ENCODE measurements at regions not wholly inside any gene's neighbourhood (a gene's known extent, or its start where the extent isn't known, plus 50 kb on each side); places are given as distances from the start of the nearest gene placed in this dataset.
"Not testable (repeated sequence)": the region's sequence is repeated elsewhere in the genome, so short reads cannot be mapped to it uniquely, and the experiment has no call there.

DNA sequence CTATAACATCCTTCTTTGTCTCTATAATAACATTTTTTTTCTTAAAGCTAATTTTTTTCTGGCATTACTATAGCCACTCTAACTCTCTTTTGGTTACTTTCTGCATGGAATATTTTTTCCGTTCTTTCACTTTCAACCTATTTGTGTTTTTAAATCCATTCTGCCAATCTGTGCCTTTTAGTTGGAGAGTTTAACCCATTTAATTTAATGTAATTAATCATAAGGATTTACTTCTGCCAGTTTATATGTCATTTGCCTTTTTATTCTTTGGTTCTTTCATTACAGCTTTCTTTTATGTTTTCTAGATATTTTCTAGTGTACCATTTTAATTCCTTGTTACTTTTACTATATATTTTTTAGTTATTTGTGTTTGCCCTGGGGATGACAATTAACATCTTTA, 78.6 kb downstream of the TMEM270 start:
- ATAC-seq (no peak), DNase-seq (no peak)
- H3K27me3 ChIP-seq (ENCODE audit: control insufficient read depth, insufficient read depth), result no peaks in the 10 kb centered on the region
- H3K4me1 ChIP-seq (ENCODE audit: control insufficient read depth, insufficient read depth, low read length), result no peaks in the 10 kb centered on the region
- intact Hi-C loops (cut with DNase I), result no loop called here
- no peak overlapping the region for H3K4me3 ChIP-seq (ENCODE audit: low read length)
- no peaks in the 10 kb centered on the region for H3K9me3 ChIP-seq (ENCODE audit: control insufficient read depth, low read length)
- no peak overlapping the region for H3K27ac ChIP-seq (ENCODE audit: low read length)
- 97% methylated on average over 1 of the region's 1 CpG for WGBS

DNA sequence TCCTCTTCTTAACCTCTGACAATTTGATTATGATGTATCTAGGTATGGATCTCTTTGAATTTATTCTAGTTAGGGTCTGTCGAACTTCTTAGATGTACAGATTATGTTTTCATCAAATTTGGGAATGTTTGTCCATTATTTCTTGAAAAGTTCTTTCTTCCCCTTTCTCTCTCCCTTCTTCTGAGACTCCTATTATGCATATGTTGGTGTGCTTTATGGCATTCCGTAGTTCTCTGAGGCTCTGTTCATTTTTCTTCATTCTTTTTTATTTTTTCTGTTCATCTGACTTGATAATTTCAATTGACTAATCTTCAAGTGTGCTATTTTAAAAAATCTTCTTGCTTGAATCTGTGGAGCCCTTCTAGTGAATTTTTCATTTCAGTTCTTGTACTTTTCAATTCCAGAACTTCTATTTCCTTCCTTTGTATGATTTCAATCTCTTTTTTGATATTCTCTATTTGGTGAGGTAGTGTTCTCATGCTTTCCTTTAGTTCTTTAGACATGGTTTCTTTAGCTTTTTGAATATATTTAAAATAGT, 79.8 kb downstream of the TMEM270 start:
- 83% methylated on average over 2 of the region's 2 CpGs for WGBS
- Histone ChIP-seq H3K4me3 (ENCODE audit: low read length) (no peak overlapping the region), H3K9me3 (ENCODE audit: control insufficient read depth, low read length) (no peaks in the 10 kb centered on the region), H3K27me3 (ENCODE audit: control insufficient read depth, insufficient read depth) (no peaks in the 10 kb centered on the region), H3K4me1 (ENCODE audit: control insufficient read depth, insufficient read depth, low read length) (no peaks in the 10 kb centered on the region), H3K27ac (ENCODE audit: low read length) (no peak overlapping the region)
- DNase-seq (no peak), ATAC-seq (no peak)
- intact Hi-C loops (cut with DNase I), result no loop called here

DNA sequence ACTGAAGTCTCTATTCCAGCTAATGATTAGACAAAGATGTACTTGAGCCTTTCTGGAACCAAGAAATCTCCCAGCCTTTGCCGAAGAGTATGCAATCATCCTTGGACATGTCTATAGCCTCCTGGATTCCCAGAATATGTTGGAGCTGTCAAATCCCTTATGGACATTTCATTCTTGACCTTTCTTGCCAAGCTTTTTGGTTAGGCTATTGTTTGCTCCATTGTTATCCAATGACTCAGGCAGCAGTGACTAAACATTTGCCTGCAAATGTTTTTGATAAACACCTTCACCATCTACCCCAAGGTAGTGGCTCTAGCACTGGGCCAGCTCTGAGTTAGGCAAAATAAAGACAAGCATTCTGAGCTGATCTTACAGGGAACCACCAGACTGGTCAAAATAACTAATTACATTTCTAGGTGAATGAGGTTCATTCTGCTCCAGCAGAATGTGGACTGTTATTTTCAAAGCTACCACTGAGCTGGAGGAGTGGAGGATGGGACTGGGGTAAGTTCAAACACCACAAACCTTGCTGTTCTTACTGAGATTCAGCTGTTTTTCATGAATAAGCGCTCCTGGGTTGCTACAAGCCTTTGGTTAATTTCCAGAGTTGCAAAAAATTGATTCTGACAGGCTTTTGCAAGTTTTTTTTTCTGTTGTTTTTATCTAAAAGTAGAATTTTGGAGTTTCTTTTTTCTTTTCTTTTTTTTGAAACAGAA, 81.0 kb downstream of the TMEM270 start:
- intact Hi-C loops (cut with DNase I), result no loop called here
- H3K9me3 ChIP-seq (ENCODE audit: control insufficient read depth, low read length), result no peaks in the 10 kb centered on the region
- H3K27me3 ChIP-seq (ENCODE audit: control insufficient read depth, insufficient read depth), result no peaks in the 10 kb centered on the region
- H3K4me1 ChIP-seq (ENCODE audit: control insufficient read depth, insufficient read depth, low read length), result no peaks in the 10 kb centered on the region
- no peak overlapping the region for H3K4me3 ChIP-seq (ENCODE audit: low read length)
- 75% methylated on average over 2 of the region's 2 CpGs for WGBS
- H3K27ac ChIP-seq (ENCODE audit: low read length), result no peak overlapping the region
- DNase-seq (no peak), ATAC-seq (no peak)

DNA sequence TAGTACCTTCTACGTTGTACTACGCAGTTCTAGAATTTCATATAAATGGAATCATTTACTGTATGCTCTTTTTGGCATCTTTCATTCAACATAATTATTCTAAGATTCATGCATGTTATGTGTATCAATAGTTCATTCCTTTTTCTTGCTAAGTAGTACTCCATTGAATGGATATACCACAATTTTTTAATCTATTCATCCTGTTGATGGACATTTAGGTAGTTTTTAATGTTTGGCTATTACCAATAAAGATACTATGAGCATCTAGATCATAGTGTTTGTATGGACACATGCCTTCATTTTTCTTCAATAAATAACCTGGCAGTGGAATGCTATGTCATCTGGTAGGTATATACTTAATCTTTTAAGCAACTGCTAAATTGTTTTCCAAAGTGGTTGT, 83.0 kb upstream of the ELN start:
- DNase-seq, result no peak
- WGBS, result 93% methylated on average over 2 of the region's 2 CpGs
- intact Hi-C loops (cut with DNase I), result no loop called here
- no peaks in the 10 kb centered on the region for H3K9me3 ChIP-seq (ENCODE audit: control insufficient read depth, low read length)
- no peaks in the 10 kb centered on the region for H3K27me3 ChIP-seq (ENCODE audit: control insufficient read depth, insufficient read depth)
- no peak overlapping the region for H3K4me3 ChIP-seq (ENCODE audit: low read length)
- no peak for ATAC-seq
- no peak overlapping the region for H3K27ac ChIP-seq (ENCODE audit: low read length)
- no peaks in the 10 kb centered on the region for H3K4me1 ChIP-seq (ENCODE audit: control insufficient read depth, insufficient read depth, low read length)

DNA sequence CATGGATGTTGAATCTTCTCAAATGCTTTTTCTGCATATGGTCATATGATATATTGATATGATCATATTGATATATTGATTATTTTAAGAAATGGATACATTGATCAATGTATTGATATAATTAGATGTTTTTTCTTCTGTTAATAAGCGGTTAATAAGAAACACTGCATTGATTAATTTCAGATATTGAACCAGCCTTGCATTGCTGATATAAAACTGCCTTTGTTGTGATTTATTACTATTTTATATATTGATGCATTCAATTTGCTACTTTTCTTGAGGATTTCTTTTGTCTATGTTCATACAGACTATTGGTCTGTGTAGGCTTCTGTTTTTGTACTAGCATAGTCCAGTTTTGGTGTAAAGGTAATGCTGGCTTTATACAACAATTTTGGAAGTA, 79.7 kb upstream of the ELN start:
- 99% methylated on average over 1 of the region's 1 CpG for WGBS
- H3K9me3 ChIP-seq (ENCODE audit: control insufficient read depth, low read length), result no peaks in the 10 kb centered on the region
- no peaks in the 10 kb centered on the region for H3K27me3 ChIP-seq (ENCODE audit: control insufficient read depth, insufficient read depth)
- intact Hi-C loops (cut with DNase I), result no loop called here
- no peak overlapping the region for H3K4me3 ChIP-seq (ENCODE audit: low read length)
- ATAC-seq, result no peak
- no peak overlapping the region for H3K27ac ChIP-seq (ENCODE audit: low read length)
- H3K4me1 ChIP-seq (ENCODE audit: control insufficient read depth, insufficient read depth, low read length), result no peaks in the 10 kb centered on the region
- DNase-seq, result no peak

DNA sequence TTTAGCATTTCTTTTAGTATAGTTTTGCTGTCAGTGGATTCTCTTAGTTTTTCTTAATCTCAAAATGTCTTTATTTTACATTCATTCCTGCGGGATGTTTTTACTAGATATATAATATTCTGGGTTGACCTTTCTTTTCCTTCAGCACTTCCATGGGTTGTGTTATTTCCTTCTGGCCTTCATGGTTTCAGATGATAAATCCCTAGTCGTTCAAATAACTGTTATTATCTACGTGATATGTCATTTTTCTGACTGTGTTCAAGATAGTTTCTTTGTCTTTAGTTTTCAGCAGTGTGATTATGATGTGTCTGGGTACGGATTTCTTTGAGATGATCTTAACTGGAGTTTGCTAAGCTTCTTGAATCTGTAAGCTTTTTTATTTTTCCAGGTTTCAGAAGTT, 75.7 kb upstream of the ELN start:
- WGBS, result 55% methylated on average over 4 of the region's 4 CpGs
- Histone ChIP-seq H3K9me3 (ENCODE audit: control insufficient read depth, low read length) (no peaks in the 10 kb centered on the region), H3K27me3 (ENCODE audit: control insufficient read depth, insufficient read depth) (no peaks in the 10 kb centered on the region), H3K4me1 (ENCODE audit: control insufficient read depth, insufficient read depth, low read length) (no peaks in the 10 kb centered on the region), H3K27ac (ENCODE audit: low read length) (no peak overlapping the region), H3K4me3 (ENCODE audit: low read length) (no peak overlapping the region)
- intact Hi-C loops (cut with DNase I), result no loop called here
- ATAC-seq (no peak), DNase-seq (no peak)

DNA sequence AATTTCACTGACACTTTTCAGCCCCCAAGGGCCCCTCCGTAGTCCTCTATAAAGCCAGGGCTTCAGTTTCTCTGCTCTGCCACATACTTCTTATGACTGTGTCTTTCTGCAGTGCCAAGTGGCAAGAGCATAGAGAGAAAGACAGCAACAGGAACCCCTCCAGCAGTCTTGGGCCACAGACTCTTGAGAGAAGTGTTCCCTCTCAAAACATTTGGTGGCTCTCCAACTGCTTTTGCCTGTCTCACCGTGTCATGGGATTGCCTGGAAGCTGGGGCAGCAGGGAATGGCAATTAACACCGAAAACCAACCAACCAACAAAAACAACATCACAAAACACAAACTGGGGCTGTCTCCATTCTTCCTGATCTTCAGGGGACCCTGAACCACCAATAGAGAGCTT, 73.8 kb upstream of the ELN start:
- no peak for ATAC-seq
- intact Hi-C loops (cut with DNase I), result no loop called here
- 67% methylated on average over 3 of the region's 3 CpGs for WGBS

DNA sequence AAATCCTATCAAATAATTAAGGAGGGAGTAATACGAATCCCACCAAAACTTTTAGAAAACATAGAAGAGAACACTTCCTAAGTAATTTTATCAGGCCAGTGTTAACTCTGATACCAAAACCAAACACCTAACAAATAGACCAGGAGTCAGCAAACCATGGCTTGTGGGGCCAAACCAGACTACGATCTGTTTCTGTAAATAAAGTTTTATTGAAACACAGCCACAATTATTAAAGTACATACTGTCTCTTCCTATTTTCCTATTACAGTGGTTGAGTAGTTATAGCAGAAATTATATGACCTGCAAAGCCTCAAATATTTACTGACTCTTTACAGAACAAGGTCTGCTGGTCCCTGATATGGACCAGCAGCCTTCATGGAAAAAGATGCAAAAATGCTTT, 73.1 kb upstream of the ELN start:
- no peaks in the 10 kb centered on the region for H3K27me3 ChIP-seq (ENCODE audit: control insufficient read depth, insufficient read depth)
- H3K4me1 ChIP-seq (ENCODE audit: control insufficient read depth, insufficient read depth, low read length), result no peaks in the 10 kb centered on the region
- H3K9me3 ChIP-seq (ENCODE audit: control insufficient read depth, low read length), result no peaks in the 10 kb centered on the region
- ATAC-seq, result no peak
- no peak overlapping the region for H3K27ac ChIP-seq (ENCODE audit: low read length)
- H3K4me3 ChIP-seq (ENCODE audit: low read length), result no peak overlapping the region
- intact Hi-C loops (cut with DNase I), result no loop called here
- 93% methylated on average over 2 of the region's 2 CpGs for WGBS
- DNase-seq, result no peak

More for the DNA sequence above, 73.8 kb upstream of the ELN start:
- no peak for DNase-seq
- no peak overlapping the region for H3K27ac ChIP-seq (ENCODE audit: low read length)
- no peaks in the 10 kb centered on the region for H3K4me1 ChIP-seq (ENCODE audit: control insufficient read depth, insufficient read depth, low read length)
- no peaks in the 10 kb centered on the region for H3K9me3 ChIP-seq (ENCODE audit: control insufficient read depth, low read length)
- no peaks in the 10 kb centered on the region for H3K27me3 ChIP-seq (ENCODE audit: control insufficient read depth, insufficient read depth)
- H3K4me3 ChIP-seq (ENCODE audit: low read length), result no peak overlapping the region

DNA sequence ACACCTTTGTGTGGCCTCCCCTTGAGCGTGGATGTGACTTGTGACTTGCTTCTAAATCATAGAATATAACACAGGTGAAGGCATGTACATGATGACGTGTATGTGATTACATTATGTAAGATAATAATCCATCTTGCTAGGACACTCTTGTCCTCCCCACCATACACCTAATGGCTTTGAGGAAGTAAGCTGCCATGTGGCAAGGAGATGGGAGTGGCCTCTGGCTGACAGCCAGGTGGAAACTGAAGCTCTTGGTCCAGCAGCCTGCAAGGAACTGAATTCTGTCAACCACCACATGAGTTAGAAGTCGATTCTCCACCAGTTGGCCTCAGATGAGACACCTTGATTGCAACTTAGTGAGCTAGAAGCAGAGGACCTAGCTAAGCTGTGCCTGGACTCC, 67.4 kb upstream of the ELN start:
- H3K27me3 ChIP-seq (ENCODE audit: control insufficient read depth, insufficient read depth), result no peaks in the 10 kb centered on the region
- no peaks in the 10 kb centered on the region for H3K9me3 ChIP-seq (ENCODE audit: control insufficient read depth, low read length)
- intact Hi-C loops (cut with DNase I), result no loop called here
- ATAC-seq, result no peak
- DNase-seq, result no peak
- WGBS, result 77% methylated on average over 3 of the region's 3 CpGs
- H3K4me3 ChIP-seq (ENCODE audit: low read length), result no peak overlapping the region
- no peaks in the 10 kb centered on the region for H3K4me1 ChIP-seq (ENCODE audit: control insufficient read depth, insufficient read depth, low read length)
- H3K27ac ChIP-seq (ENCODE audit: low read length), result no peak overlapping the region

DNA sequence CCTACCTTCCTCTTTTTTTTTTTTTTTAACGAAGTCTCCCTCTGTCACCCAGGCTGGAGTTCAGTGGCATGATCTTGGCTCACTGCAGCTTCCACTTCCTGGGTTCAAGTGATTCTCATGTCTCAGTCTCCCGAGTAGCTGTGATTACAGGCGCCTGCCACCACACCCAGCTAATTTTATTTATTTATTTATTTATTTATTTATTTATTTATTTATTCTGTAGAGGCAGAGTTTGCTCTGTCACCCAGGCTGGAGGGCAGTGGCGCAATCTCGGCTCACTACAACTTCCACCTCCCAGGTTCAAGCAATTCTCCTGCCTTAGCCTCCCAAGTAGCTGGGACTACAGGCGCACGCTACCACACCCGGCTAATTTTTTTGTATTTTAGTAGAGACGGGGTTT, 66.0 kb upstream of the ELN start:
- WGBS, result 96% methylated on average over 9 of the region's 9 CpGs
- intact Hi-C loops (cut with DNase I), result not testable (repeated sequence)

DNA sequence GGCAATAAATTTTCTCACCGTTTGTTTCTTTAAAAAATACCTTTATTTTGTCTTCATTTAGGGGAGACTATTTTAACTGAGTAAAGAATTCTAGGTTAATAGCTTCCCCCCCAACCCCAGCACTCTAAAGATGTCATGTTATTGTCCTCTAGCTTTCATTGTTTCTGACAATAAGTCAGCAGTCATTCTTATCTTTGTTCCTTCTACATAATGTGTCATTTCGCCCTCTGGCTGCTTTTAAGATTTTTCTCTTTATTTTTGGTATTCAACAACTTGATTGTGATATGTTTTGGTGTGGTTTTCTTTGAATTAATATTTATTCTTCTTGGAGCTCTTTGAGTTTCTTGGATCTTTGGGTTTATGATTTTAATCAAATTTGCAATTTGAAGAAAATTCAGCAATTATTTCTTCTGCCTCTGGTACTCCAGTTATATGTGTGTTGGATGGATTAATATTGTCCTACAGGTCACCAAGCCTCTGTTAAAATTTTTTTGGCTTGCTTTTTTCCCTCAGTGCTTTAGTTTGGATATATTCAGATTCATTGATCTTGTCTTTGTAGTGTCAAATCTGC, 64.6 kb upstream of the ELN start:
- no peaks in the 10 kb centered on the region for H3K9me3 ChIP-seq (ENCODE audit: control insufficient read depth, low read length)
- no peaks in the 10 kb centered on the region for H3K4me1 ChIP-seq (ENCODE audit: control insufficient read depth, insufficient read depth, low read length)
- H3K27me3 ChIP-seq (ENCODE audit: control insufficient read depth, insufficient read depth), result no peaks in the 10 kb centered on the region
- 87% methylated on average over 2 of the region's 2 CpGs for WGBS
- intact Hi-C loops (cut with DNase I), result no loop called here
- H3K27ac ChIP-seq (ENCODE audit: low read length), result no peak overlapping the region
- no peak overlapping the region for H3K4me3 ChIP-seq (ENCODE audit: low read length)
- ATAC-seq (no peak), DNase-seq (no peak)

More for the DNA sequence above, 66.0 kb upstream of the ELN start:
- H3K4me1 ChIP-seq (ENCODE audit: control insufficient read depth, insufficient read depth, low read length); H3K4me3 ChIP-seq (ENCODE audit: low read length); H3K27me3 ChIP-seq (ENCODE audit: control insufficient read depth, insufficient read depth); DNase-seq; H3K27ac ChIP-seq (ENCODE audit: low read length); H3K9me3 ChIP-seq (ENCODE audit: control insufficient read depth, low read length); ATAC-seq: not testable (repeated sequence)

Data from right cardiac atrium (tissue), 5 donors.